Spleen (tissue), 11 donors: ENCODE measurements at regions not wholly inside any gene's neighbourhood (a gene's known extent, or its start where the extent isn't known, plus 50 kb on each side); places are given as distances from the start of the nearest gene placed in this dataset.

Experiments used
- DNase-seq: peaks from one replicate; pipeline ENCODE4 v3.0.0-alpha.2; 2020
- H3K27ac ChIP-seq, 8 donors: fragments of 200-600 bp; sonication (generic) in 7 of 8; 1 replicate in 4 of 8; 2 replicates in 4 of 8; pipeline versions ENCODE4 v1.5.0 to v1.8.0; 2016 to 2021; ENCODE audit warnings: inconsistent platforms in 4 of 8, mild to moderate bottlenecking in 4 of 8, moderate library complexity in 1 of 8
- H3K27me3 ChIP-seq, 7 donors: fragments of 200-600 bp; sonication (generic) in 6 of 7; replicated peaks in 1 of 7; 1 replicate in 4 of 7; 2 replicates in 3 of 7; pipeline versions ENCODE4 v1.5.0 to v1.8.0; 2016 to 2021; ENCODE audit warnings: inconsistent platforms in 3 of 7, mild to moderate bottlenecking in 1 of 7
- H3K36me3 ChIP-seq, 6 donors: fragments of 200-600 bp; sonication (generic) in 5 of 6; 1 replicate in 4 of 6; 2 replicates in 2 of 6; pipeline versions ENCODE4 v1.5.0 to v1.8.0; 2016 to 2021; ENCODE audit warnings: inconsistent platforms in 2 of 6
- H3K4me1 ChIP-seq, 6 donors: fragments of 200-600 bp; sonication (generic) in 5 of 6; 1 replicate in 3 of 6; 2 replicates in 3 of 6; pipeline versions ENCODE4 v1.5.0 to v1.8.0; 2016 to 2021; ENCODE audit warnings: inconsistent platforms in 3 of 6
- H3K4me3 ChIP-seq, 8 donors: fragments of 200-600 bp; sonication (generic) in 7 of 8; 1 replicate in 4 of 8; 2 replicates in 4 of 8; pipeline versions ENCODE4 v1.5.0 to v1.8.0; 2016 to 2021; ENCODE audit warnings: inconsistent platforms in 4 of 8, mild to moderate bottlenecking in 4 of 8, moderate library complexity in 2 of 8
- H3K9me3 ChIP-seq, 8 donors: fragments of 200-600 bp; sonication (generic) in 7 of 8; 1 replicate in 4 of 8; 2 replicates in 4 of 8; pipeline versions ENCODE4 v1.5.0 to v1.8.0; 2016 to 2021; ENCODE audit warnings: inconsistent platforms in 4 of 8
- CTCF ChIP-seq, 11 experiments: fragments of 200-600 bp in 7 of 11; fragments of 450-650 bp in 4 of 11; sonication (generic) in 4 of 11; IDR thresholded peaks in 8 of 11; conservative IDR thresholded peaks in 3 of 11; 1 replicate in 7 of 11; 2 replicates in 4 of 11; pipeline versions ENCODE4 v1.4.0 to v1.8.0; 2016 to 2021; ENCODE audit warnings: antibody characterized with exemption in 11 of 11, inconsistent platforms in 4 of 11, mild to moderate bottlenecking in 1 of 11
- POLR2A ChIP-seq, 3 donors: fragments of 450-650 bp; IDR thresholded peaks; one replicate each; pipeline ENCODE4 v1.5.1; 2017; ENCODE audit warnings: antibody characterized with exemption in 3 of 3, mild to moderate bottlenecking in 1 of 3
- POLR2AphosphoS5 ChIP-seq, 3 donors: sonication (generic); formaldehyde crosslinking; IDR thresholded peaks; one replicate each; pipeline ENCODE4 v1.5.1; 2017; ENCODE audit warnings: antibody characterized with exemption in 3 of 3
- whole genome bisulfite sequencing, 5 donors: extraction: QIAGEN DNeasy Blood & Tissue Kit in 3 of 5; methylation state at CpG; one replicate each; pipeline versions ENCODE4 v1.1.5 to v1.1.7; 2013 to 2018; 5-methylcytosine and 5-hydroxymethylcytosine counted together
- intact Hi-C: fragments of 100-400 bp; cut with DNase I; formaldehyde crosslinking; loops from one replicate; pipeline ENCODE4 v1.15.0; 2023; ENCODE audit warnings: low total_unique reads
- donor health status: healthy with polysubstance abuse.
- donor health status: DM: no; HTN: no; CAD: no; lungs with moderate emphysema.
- donor health status: DM: no; HTN: no; CAD: no.
- donor health status: Bipolar disorder and iron deficiency.
- donor health status: healthy.
- donor health status: DM: no; HTN: no; CAD: no.
- donor health status: DM: yes; HTN: yes; CAD: no.

GRCh38 chr4:136599890-136600289 lies 932.4 kb downstream of the PCDH18 start:
- no peak overlapping the region for H3K4me3 ChIP-seq
- no peaks in the 10 kb centered on the region for H3K36me3 ChIP-seq
- intact Hi-C loops, result no loop called here
- 56 to 62% (median 61%) methylated on average over 3 of the region's 3 CpGs for WGBS, 5 donors
- no peak for DNase-seq
- TF ChIP-seq POLR2AphosphoS5 (IDR thresholded peaks at IDR 0.05) (no peak), POLR2A (IDR thresholded peaks at IDR 0.05) (no peak), CTCF (IDR thresholded peaks at IDR 0.05 in 8 of 11, conservative IDR thresholded peaks at IDR 0.05 in 3 of 11) (no peak)
- H3K27me3 ChIP-seq, result no peaks in the 10 kb centered on the region
- no peaks in the 10 kb centered on the region for H3K4me1 ChIP-seq
- peaks cover 0 to 27% (median 23%) of the 10 kb centered on the region in 8 donors for H3K9me3 ChIP-seq
- no peak overlapping the region for H3K27ac ChIP-seq

GRCh38 chr4:136590440-136590839 lies 941.9 kb downstream of the PCDH18 start:
- no peaks in the 10 kb centered on the region for H3K27me3 ChIP-seq
- H3K4me3 ChIP-seq, result no peak overlapping the region
- intact Hi-C loops, result no loop called here
- TF ChIP-seq POLR2A (IDR thresholded peaks at IDR 0.05) (no peak), CTCF (IDR thresholded peaks at IDR 0.05 in 8 of 11, conservative IDR thresholded peaks at IDR 0.05 in 3 of 11) (no peak)
- WGBS, 5 donors, result 50 to 77% (median 70%) methylated on average over 1 of the region's 1 CpG
- H3K27ac ChIP-seq, result no peak overlapping the region
- H3K4me1 ChIP-seq, result no peaks in the 10 kb centered on the region
- peaks cover 0 to 9% (median 0%) of the 10 kb centered on the region in 8 donors for H3K9me3 ChIP-seq
- DNase-seq, result no peak
- no peaks in the 10 kb centered on the region for H3K36me3 ChIP-seq

GRCh38 chr4:136583567-136583966 lies 948.7 kb downstream of the PCDH18 start:
- Histone ChIP-seq H3K4me1 (no peaks in the 10 kb centered on the region), H3K4me3 (no peak overlapping the region), H3K36me3 (no peaks in the 10 kb centered on the region), H3K27me3 (no peaks in the 10 kb centered on the region), H3K27ac (no peak overlapping the region), H3K9me3 (peaks cover 0 to 4% (median 0%) of the 10 kb centered on the region in 8 donors)
- TF ChIP-seq POLR2A (IDR thresholded peaks at IDR 0.05) (no peak), POLR2AphosphoS5 (IDR thresholded peaks at IDR 0.05) (no peak), CTCF (IDR thresholded peaks at IDR 0.05 in 8 of 11, conservative IDR thresholded peaks at IDR 0.05 in 3 of 11) (no peak)
- DNase-seq, result no peak
- 81 to 96% (median 93%) methylated on average over 1 of the region's 1 CpG for WGBS, 5 donors
- intact Hi-C loops, result no loop called here

- DNase-seq, result no peak
- Histone ChIP-seq H3K4me1 (no peaks in the 10 kb centered on the region), H3K36me3 (no peaks in the 10 kb centered on the region), H3K4me3 (no peak overlapping the region), H3K27ac (no peak overlapping the region), H3K27me3 (no peaks in the 10 kb centered on the region), H3K9me3 (peaks cover 0 to 4% (median 0%) of the 10 kb centered on the region in 8 donors)
- intact Hi-C loops, result no loop called here
- TF ChIP-seq CTCF (IDR thresholded peaks at IDR 0.05 in 8 of 11, conservative IDR thresholded peaks at IDR 0.05 in 3 of 11) (no peak), POLR2AphosphoS5 (IDR thresholded peaks at IDR 0.05) (no peak), POLR2A (IDR thresholded peaks at IDR 0.05) (no peak)
Measured at GRCh38 chr4:136581119-136581518, 951.2 kb downstream of the PCDH18 start.
